Astrocyte of the hippocampus (primary cell): ENCODE measurements at regions not wholly inside any gene's neighbourhood (a gene's known extent, or its start where the extent isn't known, plus 50 kb on each side); places are given as distances from the start of the nearest gene placed in this dataset.
A peak's percentile ranks its signal among the peaks of the same experiment; 100 is the strongest.

Experiments
- DNase-seq: peaks from one replicate; pipeline ENCODE4 v3.0.0; 2011; ENCODE audit warnings: low read depth, low spot score

GRCh38 chr22:27644566-27644965, 157.0 kb downstream of the MN1 start:
- no peak for DNase-seq

GRCh38 chr22:27647540-27647939, 154.0 kb downstream of the MN1 start:
- DNase-seq, result no peak

GRCh38 chr22:27648074-27648473, 153.5 kb downstream of the MN1 start:
- DNase-seq, result no peak

GRCh38 chr22:27648853-27649252, 152.7 kb downstream of the MN1 start:
- no peak for DNase-seq

- DNase-seq, result no peak
These were observed 151.0 kb downstream of the MN1 start for GRCh38 chr22:27650572-27650971.

- DNase-seq, result no peak
These were observed 150.6 kb downstream of the MN1 start for GRCh38 chr22:27650985-27651384.

- DNase-seq, result no peak
These were observed 150.1 kb downstream of the MN1 start for GRCh38 chr22:27651486-27651885.

GRCh38 chr22:27654546-27655445, 146.8 kb downstream of the MN1 start:
- no peak for DNase-seq

GRCh38 chr22:27655582-27656185, 145.9 kb downstream of the MN1 start:
- no peak for DNase-seq

- no peak for DNase-seq
These were observed 144.6 kb downstream of the MN1 start for GRCh38 chr22:27656970-27657369.

- no peak for DNase-seq
These were observed 141.2 kb downstream of the MN1 start for GRCh38 chr22:27660306-27660705.

- peak; percentile 47 for DNase-seq
These were observed 138.9 kb downstream of the MN1 start for GRCh38 chr22:27662359-27663301.

- no peak for DNase-seq
These were observed 137.7 kb downstream of the MN1 start for GRCh38 chr22:27663812-27664211.

GRCh38 chr22:27666272-27666997, 135.1 kb downstream of the MN1 start:
- DNase-seq, result no peak

GRCh38 chr22:27667121-27667843, 134.3 kb downstream of the MN1 start:
- peak; percentile 98 for DNase-seq

GRCh38 chr22:27668828-27669797, 132.4 kb downstream of the MN1 start:
- DNase-seq, result peak; percentile 64

- DNase-seq, result no peak
These were observed 131.6 kb downstream of the MN1 start for GRCh38 chr22:27669798-27670599.

GRCh38 chr22:27670701-27671412, 130.7 kb downstream of the MN1 start:
- DNase-seq, result peak; percentile 82
